ENCODE measurements at regions not wholly inside any gene's neighbourhood (a gene's known extent, or its start where the extent isn't known, plus 50 kb on each side); places are given as distances from the start of the nearest gene placed in this dataset.

- H3K27me3 Mint-ChIP-seq, result no peaks in the 10 kb centered on the region
- H3K27ac Mint-ChIP-seq, result peak overlapping the region; percentile 22
- H3K9ac ChIP-seq (ENCODE audit: low read length), result no peak overlapping the region
- H3K4me3 ChIP-seq (ENCODE audit: control extremely low read depth in 1 of 5, extremely low read depth in 1 of 5, insufficient read depth in 1 of 5, low read depth in 2 of 5, low read length in 4 of 5), result no peak overlapping the region
- no peak overlapping the region for H3K4me3 Mint-ChIP-seq
- no peak overlapping the region for H2AFZ ChIP-seq (ENCODE audit: insufficient read depth, low read depth, low read length, poor library complexity, severe bottlenecking)
- TF ChIP-seq CTCF (IDR thresholded peaks at IDR 0.05) (no peak), EZH2 (IDR thresholded peaks at IDR 0.05; ENCODE audit: borderline replicate concordance, insufficient read depth, low read depth, low read length, poor library complexity, severe bottlenecking) (no peak)
- intact Hi-C loops (cut with micrococcal nuclease), result no loop called here
- no peaks in the 10 kb centered on the region for H3K4me1 ChIP-seq (ENCODE audit: control insufficient read depth in 2 of 2, insufficient read depth in 2 of 2, low read length in 2 of 2)
- H3K79me2 ChIP-seq (ENCODE audit: control insufficient read depth, insufficient read depth, low read length), result no peaks in the 10 kb centered on the region
- ChIA-PET CTCF (no interaction called here), POLR2A (no interaction called here)
- no peak overlapping the region for H3K27ac ChIP-seq (ENCODE audit: low read length in 2 of 2)
- H3K27me3 ChIP-seq (replicated peaks in 1 of 4; ENCODE audit: control extremely low read depth in 1 of 4, control insufficient read depth in 3 of 4, insufficient read depth in 4 of 4, low read length in 3 of 4), result no peaks in the 10 kb centered on the region
- H3K9me3 Mint-ChIP-seq (ENCODE audit: insufficient read depth), result no peaks in the 10 kb centered on the region
- H3K36me3 ChIP-seq (replicated peaks in 1 of 2; ENCODE audit: control extremely low read depth in 1 of 2, control insufficient read depth in 1 of 2, extremely low read depth in 1 of 2, insufficient read depth in 2 of 2, low read length in 1 of 2), result no peaks in the 10 kb centered on the region
- no peak for DNase-seq
- no peak overlapping the region for H3K4me2 ChIP-seq (replicated peaks; ENCODE audit: low read depth, low read length, poor library complexity, severe bottlenecking)
- 80% methylated on average over 4 of the region's 11 CpGs for WGBS (ENCODE audit: insufficient coverage)
- H4K20me1 ChIP-seq (ENCODE audit: control insufficient read depth, insufficient read depth, low read length, poor library complexity, severe bottlenecking), result no peaks in the 10 kb centered on the region
- ATAC-seq (ENCODE audit: low read depth), result no peak
- no peaks in the 10 kb centered on the region for H3K9me3 ChIP-seq (ENCODE audit: control extremely low read depth in 1 of 3, control insufficient read depth in 2 of 3, insufficient read depth in 1 of 3, low read length in 2 of 3)
- peaks cover 7% of the 10 kb centered on the region for H3K4me1 Mint-ChIP-seq
Observed at GRCh38 chr1:234696148-234696576, 86.2 kb upstream of the IRF2BP2 start.

- DNase-seq (no peak), ATAC-seq (ENCODE audit: low read depth) (no peak)
- TF ChIP-seq EZH2 (IDR thresholded peaks at IDR 0.05; ENCODE audit: borderline replicate concordance, insufficient read depth, low read depth, low read length, poor library complexity, severe bottlenecking) (no peak), CTCF (IDR thresholded peaks at IDR 0.05) (no peak)
- Mint-ChIP-seq H3K4me3 (no peak overlapping the region), H3K27me3 (no peaks in the 10 kb centered on the region), H3K4me1 (peaks cover 2% of the 10 kb centered on the region), H3K27ac (no peak overlapping the region), H3K9me3 (ENCODE audit: insufficient read depth) (no peaks in the 10 kb centered on the region)
- H2AFZ ChIP-seq (ENCODE audit: insufficient read depth, low read depth, low read length, poor library complexity, severe bottlenecking), result no peak overlapping the region
- intact Hi-C loops (cut with micrococcal nuclease), result no loop called here
- no peak overlapping the region for H3K4me2 ChIP-seq (replicated peaks; ENCODE audit: low read depth, low read length, poor library complexity, severe bottlenecking)
- H3K79me2 ChIP-seq (ENCODE audit: control insufficient read depth, insufficient read depth, low read length), result no peaks in the 10 kb centered on the region
- 100% methylated on average over 2 of the region's 2 CpGs for WGBS (ENCODE audit: insufficient coverage)
- no peaks in the 10 kb centered on the region for H4K20me1 ChIP-seq (ENCODE audit: control insufficient read depth, insufficient read depth, low read length, poor library complexity, severe bottlenecking)
- no peaks in the 10 kb centered on the region for H3K27me3 ChIP-seq (replicated peaks in 1 of 4; ENCODE audit: control extremely low read depth in 1 of 4, control insufficient read depth in 3 of 4, insufficient read depth in 4 of 4, low read length in 3 of 4)
- no peak overlapping the region for H3K27ac ChIP-seq (ENCODE audit: low read length in 2 of 2)
- ChIA-PET CTCF (no interaction called here), POLR2A (no interaction called here)
- no peak overlapping the region for H3K4me3 ChIP-seq (ENCODE audit: control extremely low read depth in 1 of 5, extremely low read depth in 1 of 5, insufficient read depth in 1 of 5, low read depth in 2 of 5, low read length in 4 of 5)
- H3K9me3 ChIP-seq (ENCODE audit: control extremely low read depth in 1 of 3, control insufficient read depth in 2 of 3, insufficient read depth in 1 of 3, low read length in 2 of 3), result no peaks in the 10 kb centered on the region
- H3K4me1 ChIP-seq (ENCODE audit: control insufficient read depth in 2 of 2, insufficient read depth in 2 of 2, low read length in 2 of 2), result no peaks in the 10 kb centered on the region
- H3K9ac ChIP-seq (ENCODE audit: low read length), result no peak overlapping the region
- H3K36me3 ChIP-seq (replicated peaks in 1 of 2; ENCODE audit: control extremely low read depth in 1 of 2, control insufficient read depth in 1 of 2, extremely low read depth in 1 of 2, insufficient read depth in 2 of 2, low read length in 1 of 2), result no peaks in the 10 kb centered on the region
Observed at GRCh38 chr1:234694661-234695060, 84.7 kb upstream of the IRF2BP2 start.
